ENCODE measurements at regions not wholly inside any gene's neighbourhood (a gene's known extent, or its start where the extent isn't known, plus 50 kb on each side); places are given as distances from the start of the nearest gene placed in this dataset.

DNA sequence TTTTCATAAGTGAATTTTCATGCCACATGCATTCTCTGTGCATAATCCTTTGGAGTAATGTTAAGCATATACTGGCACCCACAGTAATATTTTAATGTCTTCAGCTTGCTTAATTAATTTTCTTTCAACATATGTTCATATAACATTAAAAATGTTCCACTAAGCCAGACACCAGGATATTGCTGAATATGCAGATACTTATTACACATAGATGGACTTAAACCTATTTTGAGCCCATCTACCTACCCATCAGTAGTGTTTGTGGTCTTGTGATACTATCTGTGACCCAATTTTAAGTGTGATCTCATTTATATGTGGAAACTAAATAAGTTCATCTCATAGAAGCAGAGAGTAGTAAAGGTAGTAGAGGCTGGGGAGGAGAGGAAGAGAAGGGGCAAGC lies 379.5 kb upstream of the JAG1 start:
- DNase-seq: no peak

DNA sequence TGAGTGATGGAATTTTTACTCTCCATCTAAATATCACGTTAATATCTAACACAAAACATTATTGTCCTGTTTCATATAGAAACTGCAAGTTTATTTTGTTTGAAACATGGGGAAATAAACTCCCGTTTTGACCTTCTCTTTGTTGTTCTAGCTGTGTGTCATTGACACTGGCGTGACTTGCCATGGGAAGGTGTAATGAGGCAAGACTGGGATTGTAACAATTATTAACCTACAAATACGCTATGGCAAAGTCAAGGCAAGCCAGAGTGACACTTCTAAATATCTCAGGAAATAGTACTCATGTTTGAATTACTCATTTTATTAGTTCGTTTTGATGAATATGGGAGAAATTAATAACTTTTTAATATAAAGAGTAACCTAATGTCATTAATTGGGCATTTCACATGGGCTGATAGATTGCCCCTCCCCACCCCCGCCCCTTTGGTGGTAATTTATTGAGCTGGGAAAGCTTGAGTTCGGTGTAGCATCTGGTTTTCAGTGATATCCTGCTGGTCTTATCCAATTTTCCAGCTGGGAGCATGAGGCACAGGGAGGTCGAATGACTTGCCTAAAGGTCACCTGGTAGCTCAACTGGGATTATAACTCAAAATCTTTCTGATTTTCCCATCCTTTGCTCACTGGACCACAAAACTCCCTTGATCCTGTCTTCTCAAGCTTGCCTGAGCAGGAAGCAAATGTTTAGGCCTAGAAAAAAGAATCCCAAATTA lies 380.6 kb upstream of the JAG1 start:
- DNase-seq: no peak

DNA sequence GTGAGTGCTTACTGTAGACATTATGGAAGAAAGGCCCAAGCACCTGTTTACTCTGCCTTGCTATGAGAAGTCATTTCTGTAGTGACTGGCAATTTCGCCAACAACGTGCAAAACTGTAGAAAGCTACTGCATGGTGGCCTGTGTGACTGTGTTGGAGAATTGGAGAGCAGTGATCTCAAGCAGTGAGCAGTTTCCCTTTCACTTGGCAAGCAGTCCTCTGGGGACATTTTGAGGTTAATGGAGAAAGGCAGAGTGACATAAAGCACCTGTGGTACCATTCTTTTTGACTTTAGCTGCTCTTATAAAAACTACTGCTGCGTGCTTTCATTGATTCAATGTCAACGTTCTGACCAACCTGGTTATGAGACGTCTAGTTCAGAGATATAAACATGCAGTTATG lies 382.6 kb upstream of the JAG1 start:
- DNase-seq: no peak

DNA sequence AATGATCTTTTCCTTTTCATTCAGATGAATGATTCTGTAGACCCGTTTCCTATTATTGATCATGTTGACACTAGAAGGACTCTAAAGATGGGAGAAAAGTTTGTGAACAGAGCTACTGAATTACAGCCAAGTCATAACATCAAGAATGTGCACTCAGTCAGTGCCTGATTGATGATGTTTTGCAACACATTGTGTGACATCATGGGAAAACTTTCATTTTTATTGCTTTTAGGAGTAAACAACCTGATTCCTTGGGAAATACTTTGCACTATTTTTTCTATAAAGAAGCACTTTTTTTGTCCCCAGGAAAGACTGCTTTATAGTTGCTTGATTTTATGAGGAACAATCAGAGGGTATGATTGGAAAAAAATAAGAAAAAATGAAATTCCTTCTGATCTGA lies 383.8 kb upstream of the JAG1 start:
- no peak for DNase-seq

DNA sequence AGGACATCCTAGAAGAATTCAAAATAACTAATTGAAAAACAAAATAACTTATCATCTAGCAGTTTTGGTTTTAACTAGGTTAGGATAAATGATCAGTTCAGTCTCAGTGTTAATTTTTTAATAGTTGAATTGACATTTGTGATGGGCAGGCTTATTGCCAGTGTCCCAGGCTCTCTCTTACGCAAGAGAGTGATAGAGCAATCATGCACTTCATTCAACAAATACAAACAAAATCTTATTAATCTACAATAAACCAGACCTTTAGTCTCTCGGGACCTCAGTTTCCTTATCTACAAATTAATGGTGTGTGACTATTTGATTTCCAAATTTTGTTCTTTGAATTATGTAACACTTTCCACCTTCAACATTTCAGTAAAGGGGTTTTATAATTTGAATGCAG lies 385.9 kb upstream of the JAG1 start:
- DNase-seq: no peak

DNA sequence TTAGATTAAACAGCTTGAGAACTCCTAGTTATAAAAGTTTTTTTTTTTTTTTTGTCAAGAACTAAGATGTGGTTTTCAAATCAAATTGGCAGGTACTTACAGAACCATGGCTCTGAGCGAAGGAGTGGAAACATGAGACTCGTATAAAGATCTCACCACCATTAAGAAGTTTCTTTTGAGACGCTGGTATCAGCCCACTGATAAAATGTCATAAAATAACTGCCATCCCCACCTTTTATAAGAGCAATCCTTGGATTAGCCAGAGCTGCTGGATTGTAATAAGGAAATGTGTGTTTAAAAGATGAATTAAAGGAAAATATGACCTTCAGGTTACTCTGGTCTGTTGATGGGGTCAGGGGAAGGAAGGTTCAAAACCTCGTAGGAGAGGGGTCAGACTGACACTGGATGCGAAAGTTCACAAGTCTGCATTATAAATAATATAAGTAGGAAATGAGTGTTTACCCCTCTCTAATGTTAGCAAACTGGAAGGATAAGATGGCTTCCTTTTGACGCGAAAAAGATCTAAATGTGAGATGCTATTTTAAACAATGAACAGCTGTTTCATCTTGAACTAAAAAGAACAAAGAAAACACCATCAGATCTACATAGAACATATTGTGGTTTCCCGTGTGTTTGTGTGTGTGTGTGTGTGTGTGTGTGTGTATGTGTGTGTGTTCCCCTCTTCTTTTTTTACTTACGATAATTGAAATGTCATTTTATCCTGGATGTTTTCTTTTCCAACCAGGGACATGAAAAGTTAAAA lies 386.8 kb upstream of the JAG1 start:
- no peak for DNase-seq

DNA sequence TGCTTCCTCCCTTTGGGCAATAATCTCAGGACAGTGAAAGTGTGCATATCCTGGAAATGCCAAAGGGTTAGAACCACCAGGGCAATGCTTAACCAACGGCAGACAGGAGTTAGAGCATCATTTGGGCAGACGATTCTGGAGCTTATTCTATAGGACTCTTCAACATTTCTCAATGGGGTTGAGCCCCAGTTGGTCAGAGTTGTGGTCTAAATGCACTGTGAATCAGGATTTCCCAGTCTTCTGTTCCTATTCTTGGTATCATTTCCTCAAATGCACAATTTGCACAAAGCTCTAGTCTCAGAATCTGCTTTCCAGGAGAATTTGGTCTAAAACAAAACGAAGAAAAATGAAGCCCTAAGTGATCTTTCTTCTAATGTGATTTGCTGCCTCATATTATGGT lies 389.6 kb upstream of the JAG1 start:
- DNase-seq: no peak

DNA sequence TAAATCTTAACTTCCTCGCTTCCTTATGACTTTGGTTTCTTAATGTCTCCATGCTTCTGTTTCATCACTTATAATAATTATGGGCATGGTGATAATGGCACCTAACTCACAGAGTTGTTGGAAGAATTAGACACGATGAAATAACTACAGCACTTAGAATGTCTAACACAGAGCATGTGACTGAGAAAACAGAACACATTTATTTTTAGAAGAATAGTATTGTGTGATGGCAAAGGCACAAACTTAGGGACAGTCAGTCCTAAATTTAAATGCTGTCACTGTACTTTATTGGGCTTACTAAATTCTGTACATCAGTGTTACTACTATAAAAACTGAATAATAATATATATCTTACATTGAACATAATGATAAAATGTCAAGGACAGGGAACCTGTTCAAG lies 391.1 kb upstream of the JAG1 start:
- no peak for DNase-seq

DNA sequence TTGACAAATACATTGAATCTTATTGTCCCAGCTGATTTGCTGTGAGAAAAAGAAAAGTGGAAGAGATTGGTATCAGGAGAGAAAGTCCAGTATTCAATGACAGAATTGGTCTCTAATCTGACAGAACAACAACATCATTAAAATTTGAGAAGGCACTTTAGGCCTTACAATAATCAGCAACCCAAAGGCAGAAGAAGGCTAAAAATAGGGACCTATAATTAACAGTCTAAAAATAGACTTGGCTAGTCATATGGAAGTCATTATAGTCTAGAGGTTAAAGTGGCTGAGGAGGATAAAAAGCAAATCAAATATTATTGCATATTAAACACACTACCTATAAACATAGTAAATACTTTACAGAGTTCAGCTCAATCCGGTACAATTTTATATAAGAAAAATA lies 393.6 kb upstream of the JAG1 start:
- peak; percentile 6 for DNase-seq

DNA sequence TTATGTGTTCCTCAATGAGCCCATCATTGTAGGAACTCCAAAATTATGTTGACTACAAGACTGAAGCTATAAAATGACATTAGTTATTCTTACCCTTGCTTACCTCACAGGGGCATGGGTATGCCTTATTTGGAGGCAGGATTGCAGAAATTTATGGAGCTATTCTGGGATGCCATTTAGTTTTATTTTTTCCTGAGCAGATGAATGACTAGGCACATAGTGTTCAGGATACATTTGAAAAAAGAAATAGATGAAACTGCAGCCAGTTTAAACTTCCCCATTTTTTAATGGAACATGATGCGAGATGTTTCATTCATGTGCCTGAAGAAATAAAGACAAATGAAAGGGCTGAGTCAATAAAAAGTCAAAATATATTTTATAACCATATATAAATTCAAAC lies 399.2 kb upstream of the JAG1 start:
- DNase-seq: no peak

DNA sequence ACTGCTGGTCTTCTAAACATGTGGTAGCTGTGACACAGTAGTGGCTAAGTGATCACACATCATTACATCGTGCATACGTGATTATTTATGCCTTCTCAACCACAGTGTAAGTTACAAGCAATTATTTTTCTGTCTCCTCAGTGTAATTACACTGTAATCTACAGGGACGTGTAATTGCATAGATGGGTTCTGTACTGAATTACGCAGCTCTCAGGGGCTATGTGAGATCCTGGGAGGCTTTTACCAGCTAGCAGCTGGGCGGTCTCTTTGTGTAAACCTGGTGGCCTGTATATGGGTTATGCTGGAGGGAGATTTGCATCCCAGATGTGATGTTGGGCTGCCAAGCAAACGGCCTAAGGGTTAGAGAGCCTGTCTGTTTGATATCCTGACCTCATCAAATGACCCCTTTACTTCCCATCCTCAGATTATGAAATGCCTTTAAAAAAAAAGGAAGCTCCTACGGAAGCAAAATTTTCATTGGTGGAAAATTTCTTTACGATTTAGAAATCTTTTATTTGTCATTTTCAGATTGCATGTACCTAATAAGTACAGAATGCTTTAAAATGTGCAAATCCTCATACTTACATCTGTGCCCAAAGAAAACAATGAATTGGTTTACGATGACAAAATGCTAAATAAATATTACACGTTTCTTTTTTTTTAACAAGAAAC lies 402.8 kb upstream of the JAG1 start:
- DNase-seq: no peak

DNA sequence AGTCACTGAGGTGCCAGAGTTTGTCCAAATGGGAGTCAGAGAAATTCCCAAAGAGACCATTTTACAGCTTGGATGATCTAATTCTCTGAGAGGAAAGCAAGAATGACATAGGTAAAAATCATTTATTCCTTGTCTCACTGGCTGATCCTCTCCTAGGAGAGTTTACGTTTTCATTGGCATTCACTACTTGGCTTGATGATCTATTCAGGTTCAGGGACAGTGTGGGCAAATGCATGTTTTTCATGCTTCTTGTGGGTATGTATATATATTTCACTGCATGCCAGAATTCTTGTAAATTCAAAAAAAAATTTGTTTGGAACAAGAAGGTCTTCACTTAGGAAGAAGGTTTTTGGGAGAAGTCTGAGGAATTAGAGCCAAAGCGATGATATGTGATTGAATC lies 403.4 kb upstream of the JAG1 start:
- DNase-seq: no peak

DNA sequence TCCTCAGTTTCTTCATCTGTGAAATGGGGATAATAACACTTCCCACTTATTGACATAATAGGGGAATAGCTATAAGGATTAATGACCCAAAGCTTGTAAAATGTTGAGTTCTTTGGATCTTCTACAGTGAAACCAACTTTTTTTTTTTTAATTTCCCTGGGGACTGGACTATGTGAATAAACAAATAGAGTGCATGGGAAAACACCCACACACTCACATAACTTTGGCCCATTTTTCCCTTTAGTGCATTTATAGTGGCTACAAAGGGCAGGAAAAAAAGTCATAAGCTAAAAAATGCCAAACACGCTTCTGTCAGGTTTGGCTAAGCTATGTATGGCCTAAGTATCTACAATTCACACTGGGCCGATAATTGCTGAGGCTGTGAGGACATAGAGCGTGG lies 406.2 kb upstream of the JAG1 start:
- DNase-seq: no peak

DNA sequence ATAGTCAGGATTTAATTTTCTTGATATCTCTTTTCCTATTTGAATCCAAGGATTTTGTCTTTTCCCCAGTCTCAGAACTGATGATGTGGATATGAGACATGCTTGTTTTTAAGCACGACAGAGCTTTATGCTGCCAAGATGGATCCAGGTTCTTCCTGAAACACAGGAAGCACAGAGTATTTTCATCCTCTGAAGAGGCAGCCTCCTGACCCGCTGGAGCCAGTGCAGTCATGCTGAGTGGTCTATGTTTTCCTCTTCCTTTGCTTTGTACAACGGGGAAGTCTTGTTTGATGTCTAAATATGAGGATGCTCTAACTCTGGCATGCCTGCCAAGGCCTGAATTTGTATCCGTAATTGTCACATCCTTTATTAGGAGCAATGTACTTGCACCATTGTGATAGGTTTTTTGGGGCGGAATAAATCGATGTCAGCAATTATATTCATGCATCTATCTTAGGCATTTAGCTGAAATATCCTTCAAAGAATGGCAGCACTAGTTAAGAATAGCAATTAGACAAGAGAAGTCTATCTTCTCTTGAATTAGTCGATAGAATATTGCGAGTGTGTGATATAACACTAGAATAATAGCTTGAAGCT lies 407.1 kb upstream of the JAG1 start:
- DNase-seq: peak; percentile 62

DNA sequence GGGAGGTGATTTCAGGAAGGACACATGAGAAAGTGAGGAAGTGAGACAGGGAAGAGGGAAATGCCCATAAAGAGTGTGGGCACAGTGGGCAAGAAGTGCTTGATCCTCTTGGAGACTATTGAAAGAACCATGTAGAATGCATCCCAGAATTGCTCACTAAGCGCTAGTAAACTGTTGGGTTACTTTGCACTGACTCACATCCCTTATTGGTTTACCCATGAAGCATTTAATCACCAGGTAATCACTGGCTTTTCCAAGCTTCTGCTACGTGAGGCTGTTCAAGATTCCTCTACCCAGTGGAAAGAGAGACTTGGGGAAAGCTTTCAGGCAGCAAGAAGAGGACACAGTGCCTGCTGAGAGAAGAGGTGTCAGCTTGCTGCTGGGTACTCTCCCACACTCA lies 410.0 kb upstream of the JAG1 start:
- no peak for DNase-seq

DNA sequence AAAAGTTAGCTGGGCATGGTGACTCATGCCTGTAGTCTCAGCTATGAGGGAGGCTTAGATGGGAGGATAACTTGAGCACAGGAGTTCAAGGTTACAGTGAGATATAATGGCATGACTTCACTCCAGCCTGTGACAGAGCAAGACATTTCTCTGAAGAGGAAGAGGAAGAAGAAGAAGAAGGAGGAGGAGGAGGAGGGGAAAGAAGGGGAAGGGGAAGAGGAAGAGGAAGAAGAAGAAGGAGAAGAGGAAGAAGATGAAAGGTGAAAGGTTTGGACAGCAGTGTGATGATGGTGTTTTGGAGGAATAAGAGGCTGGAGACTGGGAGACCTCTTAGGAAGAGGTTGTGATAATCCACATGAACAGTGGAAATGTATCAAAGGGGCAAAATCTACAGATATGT lies 410.7 kb upstream of the JAG1 start:
- no peak for DNase-seq

DNA sequence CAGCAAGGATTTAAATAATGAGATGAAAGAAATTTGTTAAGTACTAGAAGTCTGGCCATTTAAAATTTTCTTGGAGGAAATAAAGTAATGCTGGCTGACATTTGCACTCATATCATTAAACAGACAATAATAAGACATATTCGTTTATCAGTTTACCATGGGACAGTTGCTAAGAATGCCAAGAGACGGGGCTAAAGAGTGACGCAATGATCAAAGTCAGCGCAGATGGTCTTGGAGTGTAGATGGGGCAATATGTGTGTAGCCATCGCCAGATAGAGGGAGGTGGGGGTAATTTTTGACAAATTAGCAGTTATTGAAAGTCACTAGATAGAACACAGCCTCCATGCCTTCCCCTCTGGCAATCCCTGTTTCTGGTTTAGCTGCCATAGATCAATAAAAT lies 413.2 kb upstream of the JAG1 start:
- no peak for DNase-seq

DNA sequence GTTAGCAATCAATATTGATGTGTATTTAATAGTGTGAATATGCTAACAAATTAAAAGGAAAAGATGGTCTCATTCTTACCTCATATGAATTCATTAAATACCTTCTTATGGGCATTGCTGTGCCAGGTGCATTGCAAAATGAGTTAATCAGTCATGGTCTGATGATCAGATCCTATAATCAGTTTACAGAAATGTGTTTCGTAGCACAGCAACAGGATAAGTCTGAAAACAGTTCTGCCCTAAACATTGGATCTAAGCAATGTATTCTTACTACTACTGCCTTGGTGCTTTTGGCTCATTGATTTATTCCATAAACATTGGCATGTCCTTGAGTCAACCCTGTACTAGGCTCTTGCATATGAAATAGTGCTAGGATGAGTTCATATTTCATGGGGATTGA lies 417.0 kb upstream of the JAG1 start:
- DNase-seq: peak; percentile 57

DNA sequence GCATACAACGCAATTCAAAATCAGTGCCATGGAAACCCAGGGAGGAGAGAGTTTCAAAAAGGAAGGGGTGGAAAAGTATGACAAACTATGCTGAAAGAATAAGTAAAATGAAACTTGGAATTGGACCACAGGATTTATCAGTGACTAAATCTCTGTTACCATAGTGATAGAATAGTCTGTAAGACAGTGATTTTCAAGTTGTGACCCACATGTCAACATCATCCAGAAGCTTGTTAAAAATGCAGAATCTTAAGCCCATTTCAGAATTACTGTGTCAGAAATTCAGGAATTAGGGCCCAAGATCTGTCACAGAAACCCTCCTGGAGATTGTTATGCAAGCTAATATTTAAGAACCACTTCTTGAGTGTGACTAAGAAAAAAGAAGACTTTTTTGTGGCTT lies 417.7 kb upstream of the JAG1 start:
- DNase-seq: no peak

DNA sequence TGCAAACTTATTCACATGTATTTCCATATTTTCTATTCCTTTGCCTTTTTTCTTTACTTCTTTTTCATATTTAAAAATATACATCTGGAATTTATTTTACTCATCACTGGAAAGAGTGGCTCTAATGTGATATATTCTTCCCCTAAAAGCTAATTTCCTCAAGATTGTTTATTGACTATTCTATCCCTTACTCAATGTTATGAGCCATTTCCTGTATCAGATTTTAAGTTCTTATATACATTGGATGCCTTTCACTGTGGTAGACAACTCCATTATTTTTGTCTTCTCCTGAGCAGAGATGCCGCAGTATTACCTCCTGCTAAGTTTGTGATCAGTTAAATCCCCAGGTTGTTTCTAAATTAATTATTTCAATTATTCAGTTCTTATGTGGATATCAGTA lies 418.4 kb upstream of the JAG1 start:
- no peak for DNase-seq

DNA sequence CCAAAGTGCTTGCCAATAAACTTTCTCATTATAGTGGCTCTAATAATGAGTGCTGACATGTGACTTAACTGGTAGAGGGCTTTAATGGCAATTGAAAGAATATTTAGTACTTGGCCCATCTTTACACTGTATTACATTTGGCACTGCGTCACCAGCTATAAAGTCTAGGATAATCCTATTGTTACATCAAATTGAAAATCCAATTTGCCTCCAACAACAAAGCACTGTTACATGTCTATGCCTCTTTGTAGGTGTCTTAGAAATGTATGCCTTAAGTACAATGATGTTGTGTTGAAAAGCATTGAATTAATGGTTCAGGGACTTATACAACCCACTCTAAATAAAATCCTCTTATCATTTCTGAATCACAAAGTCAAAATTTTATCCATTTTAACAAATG lies 420.4 kb upstream of the JAG1 start:
- DNase-seq: no peak

DNA sequence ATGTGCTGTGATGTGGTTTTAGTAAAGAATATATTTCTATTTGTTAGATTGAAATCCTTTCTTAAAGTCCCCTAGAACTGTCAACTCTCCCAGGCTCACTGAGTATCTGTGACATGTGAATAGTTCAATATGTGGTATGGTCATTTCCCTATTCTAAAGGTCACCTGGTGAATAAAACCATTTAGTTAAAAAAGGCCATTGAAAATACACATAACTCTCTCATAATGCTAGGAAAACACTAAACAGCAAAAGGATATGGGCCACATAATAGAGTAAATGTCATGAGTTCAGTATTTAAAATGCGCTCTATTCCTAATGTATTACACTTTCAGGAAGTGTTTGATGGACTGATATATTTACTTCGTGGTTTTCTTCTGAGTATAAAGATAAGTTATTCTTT lies 420.9 kb upstream of the JAG1 start:
- no peak for DNase-seq

DNA sequence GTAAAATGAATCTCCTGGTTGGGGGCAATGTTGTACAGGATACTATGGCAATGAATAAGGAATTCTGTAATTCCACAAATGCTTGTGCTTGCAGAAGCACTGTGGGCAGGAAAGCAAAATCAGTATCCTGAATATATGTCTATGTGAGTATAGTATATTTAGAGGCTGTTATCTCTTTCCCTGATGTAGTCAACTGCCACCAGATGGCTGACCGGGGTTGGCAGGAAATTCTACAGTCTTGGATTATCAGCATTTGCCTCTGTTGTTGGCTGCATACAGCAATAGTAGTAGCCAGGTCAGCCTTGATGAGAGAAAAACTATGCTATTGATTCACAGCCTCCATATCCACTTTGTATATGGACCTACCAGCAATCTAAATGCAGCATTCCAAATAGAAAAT lies 425.1 kb upstream of the JAG1 start:
- no peak for DNase-seq

DNA sequence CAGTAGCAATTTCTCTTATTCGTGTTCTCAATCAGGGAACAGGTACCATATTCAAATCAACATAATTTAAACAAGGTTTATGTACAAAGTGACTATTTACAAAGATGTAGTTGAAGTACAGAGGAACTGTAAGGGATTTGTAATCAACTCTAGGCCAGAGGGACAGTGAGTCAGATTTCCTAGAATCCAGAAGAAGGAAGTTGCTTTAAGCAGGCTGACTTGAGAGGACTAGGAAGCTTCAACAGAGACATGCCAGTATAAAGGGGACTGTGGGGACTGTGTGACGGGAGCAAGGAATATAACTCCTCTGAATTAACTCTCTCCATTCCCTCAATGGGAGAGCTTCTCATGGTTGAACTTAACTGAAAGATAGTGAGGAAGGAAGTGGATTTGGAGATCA lies 427.4 kb upstream of the JAG1 start:
- DNase-seq: no peak

Measured in NCI-H2029 (cell line).